Thymus (tissue), 11 donors: ENCODE measurements at regions not wholly inside any gene's neighbourhood (a gene's known extent, or its start where the extent isn't known, plus 50 kb on each side); places are given as distances from the start of the nearest gene placed in this dataset.

ENCODE experiments used
- DNase-seq, 9 donors: peaks; one replicate each; pipeline ENCODE4 v3.0.0-alpha.2; 2013; ENCODE audit warnings: low spot score in 9 of 9, low read depth in 6 of 9, missing footprints in 1 of 9
- H3K27ac ChIP-seq, 2 donors: one replicate each; pipeline ENCODE4 v1.5.1; 2013; ENCODE audit warnings: control low read depth in 1 of 2, low read depth in 1 of 2, low read length in 1 of 2, mild to moderate bottlenecking in 1 of 2, moderate library complexity in 1 of 2
- H3K27me3 ChIP-seq, 2 donors: one replicate each; pipeline ENCODE4 v1.5.1; 2013; ENCODE audit warnings: low read length in 1 of 2; ENCODE audit not compliant: control insufficient read depth in 2 of 2, insufficient read depth in 1 of 2
- H3K36me3 ChIP-seq, 2 donors: one replicate each; pipeline ENCODE4 v1.5.1; 2013; ENCODE audit warnings: low read length in 1 of 2, mild to moderate bottlenecking in 1 of 2, moderate library complexity in 1 of 2; ENCODE audit not compliant: control insufficient read depth in 2 of 2, insufficient read depth in 2 of 2
- H3K4me1 ChIP-seq, 2 donors: one replicate each; pipeline ENCODE4 v1.5.1; 2013; ENCODE audit warnings: low read length in 2 of 2; ENCODE audit not compliant: control insufficient read depth in 2 of 2, insufficient read depth in 2 of 2
- H3K4me3 ChIP-seq, 2 donors: one replicate each; pipeline ENCODE4 v1.5.1; 2013; ENCODE audit warnings: low read length in 2 of 2, control low read depth in 1 of 2, mild to moderate bottlenecking in 1 of 2
- H3K9me3 ChIP-seq, 2 donors: one replicate each; pipeline ENCODE4 v1.5.1; 2013; ENCODE audit warnings: low read length in 1 of 2, mild to moderate bottlenecking in 1 of 2; ENCODE audit not compliant: control insufficient read depth in 2 of 2, insufficient read depth in 1 of 2
- WGBS: extraction: QIAGEN DNeasy Blood & Tissue Kit; methylation state at CpG from one replicate; pipeline ENCODE4 v1.1.7; 2013; 5-methylcytosine and 5-hydroxymethylcytosine counted together
- donor health status: healthy.

- H3K27me3 ChIP-seq = no peaks in the 10 kb centered on the region
- H3K27ac ChIP-seq = no peak overlapping the region
- 98% methylated on average over 6 of the region's 6 CpGs for WGBS
- H3K4me3 ChIP-seq = no peak overlapping the region
- H3K4me1 ChIP-seq = no peaks in the 10 kb centered on the region
- no peaks in the 10 kb centered on the region for H3K36me3 ChIP-seq
- no peak for DNase-seq
- H3K9me3 ChIP-seq = no peaks in the 10 kb centered on the region
Observed at GRCh38 chr5:34570143-34570542, 86.0 kb upstream of the RAI14 start.

DNA sequence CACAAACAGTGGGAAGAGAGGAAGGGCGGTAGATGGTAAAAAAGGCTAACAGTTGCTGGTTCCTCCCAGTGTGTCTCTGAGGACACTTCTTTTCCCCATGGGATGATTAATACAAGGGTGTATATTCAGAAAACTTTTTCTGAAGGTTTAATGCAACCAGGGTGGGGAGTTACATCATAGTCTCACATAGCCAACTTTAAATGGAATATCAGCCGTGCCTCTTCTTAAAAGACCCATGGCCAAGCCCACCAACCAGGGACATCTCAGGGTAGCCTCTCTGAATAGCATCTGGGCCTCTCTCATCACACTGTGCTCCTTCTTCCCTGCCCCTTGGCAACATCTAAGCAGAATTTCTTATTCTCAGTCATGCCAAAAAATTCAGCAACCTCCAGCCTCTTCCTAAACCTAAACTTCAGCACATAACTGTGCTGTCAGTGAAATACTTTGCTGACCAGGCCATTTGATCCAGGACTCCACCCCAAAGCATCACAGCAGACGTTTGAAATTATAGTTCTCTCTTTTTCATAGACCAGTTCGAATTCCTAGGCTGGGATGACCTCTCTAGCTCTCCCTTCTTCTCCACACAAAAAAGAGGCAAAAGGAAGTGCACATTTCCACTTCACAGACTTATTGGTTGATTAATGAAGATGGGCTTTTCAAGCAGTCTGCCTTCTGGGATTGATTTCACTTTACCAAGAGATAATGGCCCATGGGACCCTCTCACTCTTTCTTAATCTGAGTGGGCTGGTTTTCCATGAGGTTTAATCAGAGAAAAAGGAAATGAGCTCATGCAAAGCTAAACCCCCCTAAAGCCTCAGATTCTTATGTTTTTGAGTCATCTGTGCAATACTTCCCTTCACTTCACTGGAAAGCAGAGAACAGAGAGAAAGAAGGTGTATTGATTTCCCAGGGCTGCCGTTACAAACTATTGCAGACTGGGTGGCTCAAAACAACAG is 85.1 kb upstream of the RAI14 start:
- no peaks in the 10 kb centered on the region for H3K9me3 ChIP-seq
- no peak for DNase-seq
- H3K36me3 ChIP-seq = no peaks in the 10 kb centered on the region
- WGBS = 85% methylated on average over 5 of the region's 5 CpGs
- no peaks in the 10 kb centered on the region for H3K27me3 ChIP-seq
- no peaks in the 10 kb centered on the region for H3K4me1 ChIP-seq
- no peak overlapping the region for H3K4me3 ChIP-seq
- no peak overlapping the region for H3K27ac ChIP-seq

DNA sequence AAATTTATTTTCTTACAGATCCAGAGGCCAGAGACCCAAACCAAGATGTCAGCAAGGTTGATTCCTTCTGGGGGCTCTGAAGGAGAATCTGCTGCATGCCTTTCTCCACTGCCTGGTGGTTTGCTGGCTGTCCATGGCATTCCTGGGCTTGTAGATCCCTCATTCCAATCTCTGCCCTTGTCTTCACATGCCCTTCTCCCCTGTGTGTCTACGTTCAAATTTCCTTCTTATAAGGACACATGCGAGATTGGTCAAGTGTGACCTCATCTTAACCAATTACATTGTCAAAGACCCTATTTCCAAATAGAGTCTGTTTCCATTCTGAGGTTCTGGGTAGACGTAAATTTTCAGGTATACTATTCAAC is 84.5 kb upstream of the RAI14 start:
- no peaks in the 10 kb centered on the region for H3K36me3 ChIP-seq
- DNase-seq = no peak
- H3K9me3 ChIP-seq = no peaks in the 10 kb centered on the region
- H3K27me3 ChIP-seq = no peaks in the 10 kb centered on the region
- WGBS = 97% methylated on average over 3 of the region's 3 CpGs
- H3K27ac ChIP-seq = no peak overlapping the region
- H3K4me3 ChIP-seq = no peak overlapping the region
- H3K4me1 ChIP-seq = no peaks in the 10 kb centered on the region

DNA sequence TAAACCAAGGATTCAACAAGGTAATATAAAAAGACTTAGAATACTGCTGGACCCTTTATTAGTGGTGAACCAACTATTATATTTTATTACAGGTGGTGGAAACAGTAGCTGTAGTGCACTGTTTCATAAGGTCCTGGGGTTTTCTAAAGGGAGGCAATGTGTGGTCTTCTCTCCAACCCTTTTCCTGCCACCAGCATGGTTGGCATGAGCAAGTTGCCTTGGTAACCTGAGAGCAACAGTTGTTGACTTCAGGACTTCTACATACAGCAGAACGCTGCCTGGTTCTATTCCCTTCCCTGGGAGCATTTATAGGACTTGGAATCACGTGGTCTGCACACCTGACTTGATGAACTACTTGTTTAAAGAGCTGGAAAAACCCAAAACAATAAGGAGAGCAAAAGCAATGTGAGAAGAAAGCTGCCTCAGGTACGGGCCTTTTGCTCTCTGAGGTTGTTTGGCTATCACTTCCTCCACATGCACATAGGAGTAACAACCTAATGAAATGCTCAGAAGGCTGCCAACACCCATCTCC is 81.1 kb upstream of the RAI14 start:
- H3K4me1 ChIP-seq = no peaks in the 10 kb centered on the region
- H3K27ac ChIP-seq = no peak overlapping the region
- no peak overlapping the region for H3K4me3 ChIP-seq
- DNase-seq = no peak
- no peaks in the 10 kb centered on the region for H3K9me3 ChIP-seq
- H3K27me3 ChIP-seq = no peaks in the 10 kb centered on the region
- 74% methylated on average over 3 of the region's 3 CpGs for WGBS
- no peaks in the 10 kb centered on the region for H3K36me3 ChIP-seq

GRCh38 chr5:34576891-34577666 is 79.0 kb upstream of the RAI14 start:
- H3K27ac ChIP-seq = no peak overlapping the region
- no peaks in the 10 kb centered on the region for H3K36me3 ChIP-seq
- 91% methylated on average over 11 of the region's 11 CpGs for WGBS
- DNase-seq = no peak
- H3K27me3 ChIP-seq = no peaks in the 10 kb centered on the region
- H3K4me3 ChIP-seq = no peak overlapping the region
- no peaks in the 10 kb centered on the region for H3K9me3 ChIP-seq
- no peaks in the 10 kb centered on the region for H3K4me1 ChIP-seq

GRCh38 chr5:34578962-34579361 is 77.2 kb upstream of the RAI14 start:
- DNase-seq = no peak
- Histone ChIP-seq H3K27me3 (no peaks in the 10 kb centered on the region), H3K4me1 (no peaks in the 10 kb centered on the region), H3K9me3 (no peaks in the 10 kb centered on the region), H3K36me3 (no peaks in the 10 kb centered on the region), H3K4me3 (no peak overlapping the region), H3K27ac (no peak overlapping the region)
- WGBS = 94% methylated on average over 1 of the region's 1 CpG

GRCh38 chr5:34580983-34581382 is 75.1 kb upstream of the RAI14 start:
- H3K4me3 ChIP-seq = no peak overlapping the region
- H3K9me3 ChIP-seq = no peaks in the 10 kb centered on the region
- H3K27me3 ChIP-seq = no peaks in the 10 kb centered on the region
- no peak for DNase-seq
- no peak overlapping the region for H3K27ac ChIP-seq
- 94% methylated on average over 7 of the region's 7 CpGs for WGBS
- H3K36me3 ChIP-seq = no peaks in the 10 kb centered on the region
- H3K4me1 ChIP-seq = no peaks in the 10 kb centered on the region

DNA sequence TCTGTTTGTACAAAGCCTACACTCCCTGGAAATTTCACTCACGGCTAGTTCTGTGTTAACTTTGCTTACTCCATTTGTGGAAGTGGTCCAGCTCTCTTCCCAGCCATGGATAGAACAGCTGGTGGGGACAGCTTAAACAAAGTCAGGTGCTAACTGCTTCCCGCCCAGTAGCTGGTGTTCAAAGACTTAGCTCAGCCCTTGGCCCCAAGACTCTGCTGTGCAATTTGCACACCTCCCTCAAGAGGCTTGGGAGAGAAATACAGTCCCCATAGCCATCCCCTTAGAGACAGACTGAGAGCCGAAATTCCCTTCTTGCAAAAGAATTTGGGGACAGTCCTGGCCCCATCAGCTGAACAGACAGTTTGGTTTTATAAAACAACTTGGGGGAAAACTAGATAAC is 73.8 kb upstream of the RAI14 start:
- H3K9me3 ChIP-seq = no peaks in the 10 kb centered on the region
- no peak for DNase-seq
- no peaks in the 10 kb centered on the region for H3K36me3 ChIP-seq
- H3K4me3 ChIP-seq = no peak overlapping the region
- WGBS = 93% methylated on average over 3 of the region's 3 CpGs
- no peaks in the 10 kb centered on the region for H3K4me1 ChIP-seq
- H3K27ac ChIP-seq = no peak overlapping the region
- no peaks in the 10 kb centered on the region for H3K27me3 ChIP-seq

GRCh38 chr5:34583167-34583566 is 73.0 kb upstream of the RAI14 start:
- DNase-seq = no peak
- Histone ChIP-seq H3K27ac (no peak overlapping the region), H3K27me3 (no peaks in the 10 kb centered on the region), H3K9me3 (no peaks in the 10 kb centered on the region), H3K4me1 (no peaks in the 10 kb centered on the region), H3K4me3 (no peak overlapping the region), H3K36me3 (no peaks in the 10 kb centered on the region)
